H1 (cell line): ENCODE measurements at regions not wholly inside any gene's neighbourhood (a gene's known extent, or its start where the extent isn't known, plus 50 kb on each side); places are given as distances from the start of the nearest gene placed in this dataset.

Experiments
- CTCF ChIA-PET: fragments of 300-600 bp; sonication (Branson Sonifier 250); formaldehyde crosslinking; loops from one replicate; lab custom pipeline; 2021; ENCODE audit not compliant: partially characterized antibody; lab: Charles Lee
- POLR2A ChIA-PET: fragments of 300-600 bp; sonication (Branson Sonifier 250); formaldehyde crosslinking; loops from one replicate; lab custom pipeline; 2021; ENCODE audit warnings: inconsistent platforms; ENCODE audit not compliant: partially characterized antibody; lab: Charles Lee
- DNase-seq, 2 experiments: peaks; one replicate each; pipeline versions ENCODE4 v3.0.0 to v3.0.0-alpha.2; 2010 to 2022; ENCODE audit warnings: low spot score in 2 of 2, low read depth in 1 of 2, mixed read lengths in 1 of 2
- FAIRE-seq: peaks from 2 replicates; lab custom pipeline; 2011; peaks lifted over from hg19 to GRCh38; lab: Jason Lieb, UNC
- H2AFZ ChIP-seq: 2 replicates; pipeline ENCODE4 v1.8.1; 2012; ENCODE audit warnings: low read length, inconsistent platforms
- H2AK5ac ChIP-seq: 2 replicates; pipeline ENCODE4 v1.6.1; 2013; ENCODE audit warnings: low read depth, low read length
- H2BK120ac ChIP-seq: replicated peaks from 2 replicates; pipeline ENCODE3; 2013; ENCODE audit warnings: low read depth, low read length, inconsistent platforms
- H2BK12ac ChIP-seq: 2 replicates; pipeline ENCODE4 v1.6.1; 2013; ENCODE audit warnings: low read depth, low read length
- H2BK15ac ChIP-seq: 2 replicates; pipeline ENCODE4 v1.6.1; 2013; ENCODE audit warnings: low read length
- H2BK20ac ChIP-seq: 2 replicates; pipeline ENCODE4 v1.6.1; 2013; ENCODE audit warnings: low read length
- H2BK5ac ChIP-seq: 2 replicates; pipeline ENCODE4 v1.6.1; 2013; ENCODE audit warnings: low read depth, low read length
- H3K14ac ChIP-seq: 2 replicates; pipeline ENCODE4 v1.6.1; 2013; ENCODE audit warnings: inconsistent platforms; ENCODE audit not compliant: insufficient read length
- H3K18ac ChIP-seq: 2 replicates; pipeline ENCODE4 v1.6.1; 2013; ENCODE audit warnings: low read length; ENCODE audit errors: extremely low read depth
- H3K23ac ChIP-seq: 2 replicates; pipeline ENCODE4 v1.6.1; 2013; ENCODE audit warnings: inconsistent platforms; ENCODE audit not compliant: insufficient read length
- H3K23me2 ChIP-seq: 2 replicates; pipeline ENCODE4 v1.6.1; 2013; ENCODE audit warnings: low read depth, low read length
- H3K27ac ChIP-seq: 2 replicates; pipeline ENCODE4 v1.6.1; 2011; ENCODE audit warnings: low read depth, low read length, inconsistent platforms
- H3K27me3 ChIP-seq, 4 experiments: replicated peaks in 1 of 4; 1 replicate in 1 of 4; 2 replicates in 3 of 4; pipeline versions ENCODE4 v1.6.1 to v1.8.1; 2011 to 2013; ENCODE audit warnings: low read length in 3 of 4, mild to moderate bottlenecking in 3 of 4, inconsistent platforms in 2 of 4, mixed read lengths in 2 of 4, moderate library complexity in 1 of 4; ENCODE audit not compliant: control insufficient read depth in 3 of 4, insufficient read depth in 3 of 4; ENCODE audit errors: extremely low read depth in 1 of 4
- H3K36me3 ChIP-seq, 4 experiments: 2 replicates each; pipeline versions ENCODE4 v1.6.1 to v1.8.1; 2011 to 2013; ENCODE audit warnings: mild to moderate bottlenecking in 4 of 4, low read length in 3 of 4, moderate library complexity in 2 of 4, control low read depth in 1 of 4, inconsistent platforms in 1 of 4; ENCODE audit not compliant: insufficient read depth in 4 of 4, control insufficient read depth in 2 of 4
- H3K4ac ChIP-seq: replicated peaks from 2 replicates; pipeline ENCODE3; 2013; ENCODE audit warnings: low read length, low read depth, mixed read lengths, inconsistent platforms; ENCODE audit not compliant: insufficient read length
- H3K4me1 ChIP-seq, 4 experiments: replicated peaks in 1 of 4; 1 replicate in 1 of 4; 2 replicates in 3 of 4; pipeline versions ENCODE4 v1.6.1 to v1.8.1; 2011 to 2013; ENCODE audit warnings: low read length in 3 of 4, inconsistent platforms in 2 of 4, mixed read lengths in 1 of 4; ENCODE audit not compliant: insufficient read depth in 4 of 4, control insufficient read depth in 3 of 4
- H3K4me2 ChIP-seq, 2 experiments: 2 replicates each; pipeline versions ENCODE4 v1.6.1 to v1.8.1; 2011 to 2013; ENCODE audit warnings: low read depth in 2 of 2, low read length in 2 of 2, control low read depth in 1 of 2, inconsistent platforms in 1 of 2, mild to moderate bottlenecking in 1 of 2; ENCODE audit not compliant: insufficient read depth in 1 of 2
- H3K4me3 ChIP-seq, 4 experiments: fragments of 200-600, 300-600 bp in 1 of 4; sonication (generic), shearing (Covaris generic), sonication (Bioruptor Twin) in 1 of 4; 2 replicates each; pipeline versions ENCODE4 v1.5.1 to v1.8.1; 2011 to 2016; ENCODE audit warnings: low read length in 4 of 4, low read depth in 3 of 4, control low read depth in 2 of 4, inconsistent platforms in 2 of 4, mild to moderate bottlenecking in 2 of 4, mixed read lengths in 1 of 4, moderate library complexity in 1 of 4; ENCODE audit not compliant: insufficient read depth in 2 of 4; ENCODE audit errors: extremely low read depth in 1 of 4
- H3K56ac ChIP-seq: replicated peaks from 2 replicates; pipeline ENCODE3; 2013; ENCODE audit warnings: low read depth, mild to moderate bottlenecking, mixed read lengths, low read length, inconsistent platforms; ENCODE audit not compliant: insufficient read length
- H3K79me1 ChIP-seq: 2 replicates; pipeline ENCODE4 v1.6.1; 2013; ENCODE audit warnings: low read depth, low read length, control low read depth
- H3K79me2 ChIP-seq, 2 experiments: 2 replicates each; pipeline versions ENCODE4 v1.6.1 to v1.8.1; 2012 to 2013; ENCODE audit warnings: low read length in 2 of 2, mild to moderate bottlenecking in 2 of 2, inconsistent platforms in 1 of 2; ENCODE audit not compliant: insufficient read depth in 2 of 2, control insufficient read depth in 1 of 2
- H3K9ac ChIP-seq, 4 experiments: replicated peaks in 1 of 4; 1 replicate in 1 of 4; 2 replicates in 3 of 4; pipeline versions ENCODE4 v1.6.1 to v1.8.1; 2011 to 2013; ENCODE audit warnings: low read depth in 3 of 4, low read length in 3 of 4, control low read depth in 2 of 4, mild to moderate bottlenecking in 2 of 4, moderate library complexity in 2 of 4, inconsistent platforms in 1 of 4; ENCODE audit errors: extremely low read depth in 1 of 4
- H3K9me3 ChIP-seq, 2 experiments: 2 replicates each; pipeline versions ENCODE4 v1.6.1 to v1.8.1; 2012 to 2013; ENCODE audit warnings: mild to moderate bottlenecking in 2 of 2, moderate library complexity in 2 of 2, control low read depth in 1 of 2, inconsistent platforms in 1 of 2, low read depth in 1 of 2, low read length in 1 of 2, mixed read lengths in 1 of 2; ENCODE audit not compliant: insufficient read depth in 2 of 2
- H4K20me1 ChIP-seq, 2 experiments: replicated peaks in 1 of 2; 2 replicates each; pipeline versions ENCODE3 to v1.8.1; 2011 to 2013; ENCODE audit warnings: inconsistent platforms in 2 of 2, low read length in 2 of 2, mild to moderate bottlenecking in 1 of 2; ENCODE audit not compliant: insufficient read depth in 2 of 2, control insufficient read depth in 1 of 2
- H4K5ac ChIP-seq: 2 replicates; pipeline ENCODE4 v1.6.1; 2013; ENCODE audit warnings: low read length, low read depth, mixed read lengths, inconsistent platforms; ENCODE audit not compliant: insufficient read length
- H4K8ac ChIP-seq: 2 replicates; pipeline ENCODE4 v1.8.0; 2013; ENCODE audit warnings: mild to moderate bottlenecking, moderate library complexity, low read length, inconsistent platforms; ENCODE audit not compliant: insufficient read depth; ENCODE audit errors: extremely low read depth
- H4K91ac ChIP-seq: replicated peaks from 2 replicates; pipeline ENCODE3; 2013; ENCODE audit warnings: low read length, mixed read lengths, inconsistent platforms; ENCODE audit not compliant: insufficient read length
- PHF8 ChIP-seq: fragments of 200-600 bp; sonication (generic); conservative IDR thresholded peaks from 2 replicates; pipeline ENCODE4 v1.7.1; 2012; ENCODE audit warnings: low read depth, mild to moderate bottlenecking, inconsistent platforms, low read length, moderate library complexity
- RAD21 ChIP-seq, 2 experiments: IDR thresholded peaks in 1 of 2; conservative IDR thresholded peaks in 1 of 2; 2 replicates each; pipeline ENCODE4 v1.6.1; 2011; ENCODE audit warnings: low read depth in 2 of 2, low read length in 2 of 2, improper control_type of control experiment in 1 of 2, inconsistent platforms in 1 of 2, mild to moderate bottlenecking in 1 of 2, moderate library complexity in 1 of 2
- WGBS, 2 experiments: shearing (Covaris generic) in 1 of 2; methylation state at CpG; one replicate each; pipeline versions ENCODE4 v1.1.6 to v1.1.7; 2013 to 2015; ENCODE audit warnings: low lambda C conversion rate in 2 of 2, mixed read lengths in 2 of 2, inconsistent platforms in 1 of 2, low coverage in 1 of 2, missing lambda C conversion rate in 1 of 2; ENCODE audit not compliant: insufficient replicate concordance in 2 of 2, insufficient coverage in 1 of 2, insufficient read length in 1 of 2; ENCODE audit errors: extremely low coverage in 1 of 2, missing lambda C conversion rate in 1 of 2; 5-methylcytosine and 5-hydroxymethylcytosine counted together

DNA sequence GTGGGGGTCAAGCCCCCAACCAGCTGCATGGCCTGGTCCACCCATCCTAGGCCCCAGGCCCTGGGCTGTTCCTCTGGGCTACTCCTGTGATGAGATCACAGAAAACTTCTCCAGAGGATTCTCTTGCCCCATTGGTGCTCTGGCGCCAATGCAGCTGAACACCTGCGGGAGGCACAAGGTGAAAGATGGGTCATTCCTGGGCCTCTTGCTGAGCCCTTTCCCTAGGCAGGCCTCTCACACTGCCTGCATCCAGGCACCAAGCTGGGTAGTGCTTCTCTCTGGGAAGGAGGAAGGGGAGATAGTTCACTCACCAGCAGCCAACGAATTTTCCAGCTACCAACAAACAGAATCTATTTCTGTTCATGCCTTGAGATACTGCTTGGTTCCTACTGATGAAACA, 142.1 kb downstream of the PXDC1 start:
- DNase-seq (peak in 1 of 2 experiments; percentile 39), FAIRE-seq (no peak)
- H3K9me3 ChIP-seq: no peaks in the 10 kb centered on the region
- ChIA-PET POLR2A (no interaction called here), CTCF (interaction anchor here (1.4 to 1.8 kb wide), 5 partner anchors 9 to 328 kb away, joined by 3 to 5 read pairs (median 5); partner anchors contain the start of gene FAM50B)
- H3K79me1 ChIP-seq: no peaks in the 10 kb centered on the region
- TF ChIP-seq RAD21 (IDR thresholded peaks at IDR 0.05 in 1 of 2, conservative IDR thresholded peaks at IDR 0.05 in 1 of 2; ENCODE audit: low read depth in 2 of 2, low read length in 2 of 2) (0 out of 4 replicates have a peak, but pooled peaks of 1 of the 2 experiments have one; percentile 3), PHF8 (no peak)
- H4K5ac ChIP-seq: no peak overlapping the region
- H3K36me3 ChIP-seq: no peaks in the 10 kb centered on the region
- no peak overlapping the region for H4K8ac ChIP-seq
- H2BK120ac ChIP-seq: no peak overlapping the region
- H4K91ac ChIP-seq: no peak overlapping the region
- no peak overlapping the region for H3K56ac ChIP-seq
- no peak overlapping the region for H3K9ac ChIP-seq
- H2BK12ac ChIP-seq: no peak overlapping the region
- 82% methylated on average over 3 of the region's 3 CpGs; no CpG with 5 or more reads in 1 of the 2 experiments for WGBS, 2 experiments
- no peaks in the 10 kb centered on the region for H3K4me1 ChIP-seq
- H3K18ac ChIP-seq: no peak overlapping the region
- no peak overlapping the region for H3K4me3 ChIP-seq
- no peaks in the 10 kb centered on the region for H3K79me2 ChIP-seq
- no peak overlapping the region for H2AK5ac ChIP-seq
- H3K23me2 ChIP-seq: no peaks in the 10 kb centered on the region
- H4K20me1 ChIP-seq: no peaks in the 10 kb centered on the region
- H2AFZ ChIP-seq: no peak overlapping the region
- H3K14ac ChIP-seq: no peak overlapping the region
- no peak overlapping the region for H3K4ac ChIP-seq
- 0 out of 7 replicates have a peak, but pooled peaks cover 0 to 2% (median 0%) of the 10 kb centered on the region in 4 experiments for H3K27me3 ChIP-seq
- no peak overlapping the region for H3K4me2 ChIP-seq
- H3K23ac ChIP-seq: no peak overlapping the region
- no peak overlapping the region for H2BK20ac ChIP-seq
- H3K27ac ChIP-seq: no peak overlapping the region
- no peak overlapping the region for H2BK15ac ChIP-seq
- no peak overlapping the region for H2BK5ac ChIP-seq
